ENCODE measurements at regions not wholly inside any gene's neighbourhood (a gene's known extent, or its start where the extent isn't known, plus 50 kb on each side); places are given as distances from the start of the nearest gene placed in this dataset.

DNA sequence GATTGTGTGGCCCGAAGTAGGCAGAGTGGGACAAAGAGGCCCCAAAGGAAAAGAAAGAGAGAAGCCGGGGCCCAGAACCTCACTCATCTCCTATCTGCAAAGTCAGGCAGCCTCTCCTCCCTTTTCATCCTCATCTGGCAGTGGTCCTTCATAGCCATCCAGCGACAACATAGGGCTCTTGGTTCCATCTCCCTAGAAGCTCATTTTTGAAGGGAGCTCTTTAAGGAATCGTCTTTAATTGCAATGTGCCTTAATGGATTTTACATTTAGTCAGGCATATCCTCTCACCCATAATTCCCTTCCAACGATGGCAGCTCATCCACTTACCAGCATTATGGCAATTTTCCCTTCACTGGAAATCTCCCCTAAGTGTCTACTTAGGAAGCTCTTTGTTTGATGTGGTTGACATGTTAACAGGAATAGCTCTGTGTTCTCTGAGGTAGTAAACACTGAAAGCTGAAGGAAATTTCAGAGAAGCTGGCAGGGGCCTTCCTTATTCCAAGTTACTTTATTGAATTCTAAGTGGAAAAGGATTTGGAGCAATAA, 780.6 kb downstream of the TSN start:
- no peak for FAIRE-seq
- Histone ChIP-seq H3K79me2 (ENCODE audit: control insufficient read depth in 1 of 2, insufficient read depth in 2 of 2, low read length in 2 of 2) (no peaks in the 10 kb centered on the region), H4K20me1 (replicated peaks in 1 of 2; ENCODE audit: control insufficient read depth in 1 of 2, insufficient read depth in 2 of 2, low read length in 2 of 2) (no peaks in the 10 kb centered on the region), H2AK5ac (ENCODE audit: low read depth, low read length) (no peak overlapping the region), H2BK15ac (ENCODE audit: low read length) (no peak overlapping the region), H2AFZ (ENCODE audit: low read length) (no peak overlapping the region), H3K9ac (replicated peaks in 1 of 4; ENCODE audit: extremely low read depth in 1 of 4, low read depth in 3 of 4, low read length in 3 of 4) (no peak overlapping the region), H3K9me3 (ENCODE audit: insufficient read depth in 2 of 2, low read depth in 1 of 2, low read length in 1 of 2) (no peaks in the 10 kb centered on the region), H4K91ac (replicated peaks; ENCODE audit: insufficient read length, low read length) (no peak overlapping the region), H3K27ac (ENCODE audit: low read depth, low read length) (no peak overlapping the region), H3K23me2 (ENCODE audit: low read depth, low read length) (no peaks in the 10 kb centered on the region), H2BK20ac (ENCODE audit: low read length) (no peak overlapping the region), H3K4me1 (replicated peaks in 1 of 4; ENCODE audit: control insufficient read depth in 3 of 4, insufficient read depth in 4 of 4, low read length in 3 of 4) (peaks cover 0 to 5% (median 0%) of the 10 kb centered on the region in 4 experiments; a peak in 4 of 7 replicates), H2BK120ac (replicated peaks; ENCODE audit: low read depth, low read length) (no peak overlapping the region), H4K8ac (ENCODE audit: extremely low read depth, insufficient read depth, low read length) (no peak overlapping the region), H3K36me3 (ENCODE audit: control insufficient read depth in 2 of 4, insufficient read depth in 4 of 4, low read length in 3 of 4) (no peaks in the 10 kb centered on the region), H3K14ac (ENCODE audit: insufficient read length) (no peak overlapping the region), H4K5ac (ENCODE audit: insufficient read length, low read depth, low read length) (no peak overlapping the region), H3K4me2 (ENCODE audit: insufficient read depth in 1 of 2, low read depth in 2 of 2, low read length in 2 of 2) (no peak overlapping the region), H3K56ac (replicated peaks; ENCODE audit: insufficient read length, low read depth, low read length) (no peak overlapping the region), H2BK12ac (ENCODE audit: low read depth, low read length) (no peak overlapping the region), H3K4ac (replicated peaks; ENCODE audit: insufficient read length, low read depth, low read length) (no peak overlapping the region), H3K18ac (ENCODE audit: extremely low read depth, low read length) (no peak overlapping the region), H3K23ac (ENCODE audit: insufficient read length) (no peak overlapping the region), H3K4me3 (ENCODE audit: extremely low read depth in 1 of 4, insufficient read depth in 2 of 4, low read depth in 3 of 4, low read length in 4 of 4) (no peak overlapping the region), H3K79me1 (ENCODE audit: low read depth, low read length) (no peaks in the 10 kb centered on the region), H2BK5ac (ENCODE audit: low read depth, low read length) (no peak overlapping the region), H3K27me3 (replicated peaks in 1 of 4; ENCODE audit: control insufficient read depth in 3 of 4, extremely low read depth in 1 of 4, insufficient read depth in 3 of 4, low read length in 3 of 4) (no peaks in the 10 kb centered on the region)
- DNase-seq (ENCODE audit: low read depth in 1 of 2, low spot score in 2 of 2), result no peak
- 93% methylated on average over 5 of the region's 5 CpGs; no CpG with 5 or more reads in 1 of the 2 experiments for WGBS, 2 experiments (ENCODE audit: extremely low coverage in 1 of 2, insufficient coverage in 1 of 2, insufficient read length in 1 of 2, insufficient replicate concordance in 2 of 2, low coverage in 1 of 2, low lambda C conversion rate in 2 of 2, missing lambda C conversion rate in 1 of 2)
- POLR2A ChIA-PET (ENCODE audit: partially characterized antibody), result no interaction called here
- CTCF ChIA-PET (ENCODE audit: partially characterized antibody), result no interaction called here
- TF ChIP-seq POLR2AphosphoS5 (IDR thresholded peaks at IDR 0.05; ENCODE audit: low read depth, low read length) (no peak), KDM5A (IDR thresholded peaks at IDR 0.05; ENCODE audit: low read length) (no peak), NRF1 (IDR thresholded peaks at IDR 0.05; ENCODE audit: low read depth, low read length) (no peak), TAF1 (IDR thresholded peaks at IDR 0.05; ENCODE audit: low read depth, low read length) (no peak)
